ENCODE measurements at regions not wholly inside any gene's neighbourhood (a gene's known extent, or its start where the extent isn't known, plus 50 kb on each side); places are given as distances from the start of the nearest gene placed in this dataset.

- DNase-seq (ENCODE audit: low spot score) = peak; percentile 21
These were observed 297.4 kb downstream of the ENC1 start for GRCh38 chr5:74342948-74343682.

- no peak for DNase-seq (ENCODE audit: low spot score)
These were observed 298.3 kb downstream of the ENC1 start for GRCh38 chr5:74342182-74342581.

GRCh38 chr5:74341221-74341620, 299.3 kb downstream of the ENC1 start:
- no peak for DNase-seq (ENCODE audit: low spot score)

DNA sequence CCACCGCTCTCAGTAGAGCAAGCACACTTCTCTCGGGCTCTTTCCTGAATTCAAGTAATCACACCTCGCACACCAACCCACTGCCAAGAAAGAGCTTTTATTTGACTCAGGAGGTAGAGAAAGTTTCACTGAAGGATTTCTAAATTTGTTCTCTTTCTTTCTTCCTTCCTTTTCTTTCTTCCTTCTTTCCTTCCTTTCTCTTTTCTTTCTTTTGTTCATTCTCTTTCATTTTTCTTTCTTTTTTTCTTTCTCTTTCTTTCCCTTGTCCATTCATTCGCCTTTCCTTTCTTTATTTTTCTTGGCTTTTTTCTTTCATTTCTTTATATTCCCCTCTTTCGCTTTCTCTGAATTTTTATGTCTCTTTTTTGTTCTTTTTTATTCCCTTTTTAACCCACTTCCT, 300.1 kb downstream of the ENC1 start:
- no peak for DNase-seq (ENCODE audit: low spot score)

DNA sequence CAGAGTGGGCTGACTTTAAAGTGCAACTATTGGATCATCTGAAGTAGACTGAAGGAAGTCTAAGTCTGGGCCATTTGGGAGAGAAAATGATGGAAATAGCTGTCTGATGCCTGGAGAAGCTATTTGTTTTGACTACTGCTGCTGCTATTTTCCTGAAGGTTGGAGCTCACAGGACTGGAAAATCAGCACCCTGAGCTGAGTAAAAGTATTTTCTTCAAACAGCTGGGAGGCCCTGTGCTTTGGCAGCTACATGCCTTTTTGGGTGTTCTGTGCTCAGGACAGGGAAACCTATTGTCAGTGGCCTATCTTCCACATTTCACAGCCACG, 302.6 kb downstream of the ENC1 start:
- no peak for DNase-seq (ENCODE audit: low spot score)

DNA sequence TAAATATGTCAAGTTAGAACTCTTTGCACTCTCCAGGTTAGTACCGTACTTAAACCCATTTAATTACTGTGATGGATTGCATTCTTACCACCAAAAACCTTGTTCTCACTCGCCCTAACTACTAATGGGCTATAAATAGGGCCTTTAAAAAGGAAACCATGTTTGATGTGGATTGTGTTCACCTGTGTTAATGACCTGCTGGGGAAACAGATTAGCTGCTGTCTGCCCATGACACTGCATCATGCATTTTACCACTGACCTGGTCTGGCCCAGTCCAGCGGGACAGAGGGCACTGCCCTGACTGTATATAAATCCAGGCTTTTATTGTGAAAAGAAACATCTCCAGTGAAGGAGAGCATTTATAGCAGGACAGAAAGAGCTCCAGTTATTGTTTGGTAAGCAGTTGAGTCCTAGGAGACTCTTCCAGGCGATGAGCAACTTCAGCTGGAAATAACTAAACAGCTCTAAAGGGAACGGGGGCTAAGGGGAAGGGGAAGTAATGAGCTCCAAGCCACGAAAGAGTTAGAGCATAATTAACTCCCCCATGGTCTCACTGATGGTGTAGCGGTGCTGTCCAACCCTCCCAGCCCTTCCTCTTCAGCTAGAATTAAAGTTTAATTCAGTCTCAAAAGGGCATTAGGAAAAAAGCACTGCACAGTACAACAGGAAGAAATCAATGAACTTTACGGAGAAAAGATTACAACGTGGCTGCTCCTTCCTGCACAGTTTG, 303.1 kb downstream of the ENC1 start:
- DNase-seq (ENCODE audit: low spot score) = no peak

- no peak for DNase-seq (ENCODE audit: low spot score)
These were observed 304.2 kb downstream of the ENC1 start for GRCh38 chr5:74336297-74336696.

DNA sequence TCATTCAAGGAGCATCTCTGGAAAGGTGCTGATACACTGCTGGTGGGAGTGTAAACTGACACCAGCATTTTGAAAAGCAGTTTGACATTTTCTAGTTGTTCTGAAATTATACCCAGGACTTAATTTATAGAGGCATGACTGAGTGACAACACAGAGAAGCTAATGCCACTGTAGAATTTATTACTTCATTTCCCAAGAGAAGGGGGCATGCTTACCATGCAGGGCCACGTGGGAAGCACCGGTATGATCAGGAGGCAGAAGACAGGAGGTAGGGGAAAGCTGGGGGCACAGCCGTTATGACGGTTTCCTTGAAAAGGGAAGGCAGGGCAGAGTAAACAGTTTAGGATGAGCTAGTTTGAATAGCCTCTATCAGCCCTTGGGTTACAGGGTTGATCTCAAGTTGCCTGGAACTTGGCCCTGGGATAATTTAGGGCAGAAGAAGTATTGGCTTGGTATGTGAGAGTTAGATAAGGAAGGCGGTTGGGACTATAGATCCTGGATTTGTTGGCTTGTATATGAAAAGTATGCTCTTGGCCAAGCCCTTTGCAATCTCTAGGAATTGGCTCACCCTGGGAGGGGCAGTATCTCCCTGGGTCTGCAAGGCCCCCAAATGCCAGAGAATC, 305.7 kb downstream of the ENC1 start:
- DNase-seq (ENCODE audit: low spot score) = no peak

- no peak for DNase-seq (ENCODE audit: low spot score)
These were observed 306.3 kb downstream of the ENC1 start for GRCh38 chr5:74334062-74334761.

- no peak for DNase-seq (ENCODE audit: low spot score)
These were observed 307.1 kb downstream of the ENC1 start for GRCh38 chr5:74333430-74333829.

- DNase-seq (ENCODE audit: low spot score) = no peak
These were observed 307.8 kb downstream of the ENC1 start for GRCh38 chr5:74332682-74333081.

- DNase-seq (ENCODE audit: low spot score) = no peak
These were observed 308.5 kb downstream of the ENC1 start for GRCh38 chr5:74332006-74332405.

- no peak for DNase-seq (ENCODE audit: low spot score)
These were observed 312.3 kb downstream of the ENC1 start for GRCh38 chr5:74328221-74328630.

DNA sequence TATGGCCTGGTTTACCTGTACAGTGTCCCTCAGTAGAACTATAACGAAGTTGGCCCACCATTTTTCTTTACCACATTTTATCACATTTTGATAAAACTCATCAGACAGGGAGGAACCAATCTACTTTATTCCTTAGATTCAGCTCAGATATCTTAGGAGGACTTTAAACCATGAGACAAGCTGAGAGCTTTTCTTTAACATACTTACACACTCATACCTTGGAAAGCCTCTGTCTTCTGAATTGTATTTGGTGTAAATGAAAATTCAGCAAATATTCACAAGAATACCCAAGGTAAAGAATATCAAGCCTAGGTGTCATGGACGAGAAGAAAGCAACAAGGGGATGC, 313.2 kb downstream of the ENC1 start:
- no peak for DNase-seq (ENCODE audit: low spot score)

- DNase-seq (ENCODE audit: low spot score) = peak; percentile 98
These were observed 313.8 kb downstream of the ENC1 start for GRCh38 chr5:74326571-74327338.

- DNase-seq (ENCODE audit: low spot score) = no peak
These were observed 314.7 kb downstream of the ENC1 start for GRCh38 chr5:74325866-74326265.

GRCh38 chr5:74324556-74324955, 316.0 kb downstream of the ENC1 start:
- no peak for DNase-seq (ENCODE audit: low spot score)

GRCh38 chr5:74322944-74323343, 317.6 kb downstream of the ENC1 start:
- DNase-seq (ENCODE audit: low spot score) = no peak

- no peak for DNase-seq (ENCODE audit: low spot score)
These were observed 318.3 kb downstream of the ENC1 start for GRCh38 chr5:74322191-74322590.

DNA sequence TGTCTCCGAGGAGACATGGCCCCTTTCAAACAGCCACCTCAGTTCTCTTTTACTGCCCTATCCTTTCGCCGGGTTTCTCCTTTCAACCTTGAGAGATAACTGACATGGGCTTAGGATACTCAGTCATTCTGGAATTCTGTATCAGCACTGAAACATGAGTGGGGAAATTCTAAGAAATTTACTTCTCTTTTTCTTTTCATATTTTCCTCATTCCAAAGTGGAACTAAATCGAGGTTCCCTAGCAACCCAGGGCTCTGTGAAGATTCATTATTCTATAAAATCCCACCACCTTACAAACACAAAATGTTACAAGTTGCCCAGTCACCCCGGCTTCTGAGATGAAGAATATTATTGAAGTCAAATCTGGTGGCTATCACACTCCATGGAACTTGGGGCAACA, 319.2 kb downstream of the ENC1 start:
- no peak for DNase-seq (ENCODE audit: low spot score)

- DNase-seq (ENCODE audit: low spot score) = no peak
These were observed 320.0 kb downstream of the ENC1 start for GRCh38 chr5:74320526-74320925.

GRCh38 chr5:74319076-74319475, 321.5 kb downstream of the ENC1 start:
- peak; percentile 66 for DNase-seq (ENCODE audit: low spot score)
